Activated T-cell treated with anti-CD3 and anti-CD28 coated beads, Interleukin-2, amount 50 U/mL, for 72 hours (primary cell): ENCODE measurements at regions not wholly inside any gene's neighbourhood (a gene's known extent, or its start where the extent isn't known, plus 50 kb on each side); places are given as distances from the start of the nearest gene placed in this dataset.

Source experiments
- ATAC-seq, 2 donors: fragments of 150-1000 bp; cut with Tn5 transposase; replicated peaks in 1 of 2; 2 replicates each; pipeline ENCODE4 v1.10.0; 2021; ENCODE audit warnings: moderate library complexity in 2 of 2, mild to moderate bottlenecking in 1 of 2
- DNase-seq, 2 donors: peaks; one replicate each; pipeline ENCODE4 v3.0.0; 2021 to 2022; ENCODE audit warnings: mixed read lengths in 1 of 2
- H3K27ac Mint-ChIP-seq: one replicate; pipeline ENCODE4 v1.8.0; 2022; ENCODE audit warnings: mild to moderate bottlenecking, moderate library complexity, mixed read lengths
- H3K27me3 Mint-ChIP-seq: one replicate; pipeline ENCODE4 v1.8.0; 2022; ENCODE audit warnings: low read depth, mixed read lengths
- H3K36me3 Mint-ChIP-seq, 2 donors: one replicate each; pipeline ENCODE4 v1.8.0; 2022; ENCODE audit warnings: mixed read lengths in 2 of 2, mild to moderate bottlenecking in 1 of 2; ENCODE audit not compliant: insufficient read depth in 2 of 2
- H3K4me1 Mint-ChIP-seq: one replicate; pipeline ENCODE4 v1.8.0; 2022; ENCODE audit warnings: low read depth, mixed read lengths
- H3K4me3 Mint-ChIP-seq, 2 donors: one replicate each; pipeline ENCODE4 v1.8.0; 2022; ENCODE audit warnings: mild to moderate bottlenecking in 2 of 2, mixed read lengths in 2 of 2, moderate library complexity in 2 of 2
- H3K9me3 Mint-ChIP-seq, 2 donors: one replicate each; pipeline ENCODE4 v1.8.0; 2022; ENCODE audit warnings: mixed read lengths in 2 of 2

GRCh38 chr2:4475618-4476017 lies 772.2 kb downstream of the DCDC2C start:
- no peak overlapping the region for H3K27ac Mint-ChIP-seq
- H3K36me3 Mint-ChIP-seq: peaks cover 0 to 2% of the 10 kb centered on the region in 2 donors
- peaks cover 13 to 14% of the 10 kb centered on the region in 2 donors for H3K9me3 Mint-ChIP-seq
- no peaks in the 10 kb centered on the region for H3K27me3 Mint-ChIP-seq
- ATAC-seq: no peak
- DNase-seq: no peak
- H3K4me3 Mint-ChIP-seq: no peak overlapping the region
- no peaks in the 10 kb centered on the region for H3K4me1 Mint-ChIP-seq

- Mint-ChIP-seq H3K36me3 (peaks cover 0 to 3% of the 10 kb centered on the region in 2 donors), H3K9me3 (peaks cover 7 to 18% of the 10 kb centered on the region in 2 donors), H3K4me1 (no peaks in the 10 kb centered on the region), H3K27me3 (no peaks in the 10 kb centered on the region), H3K4me3 (no peak overlapping the region), H3K27ac (no peak overlapping the region)
- ATAC-seq (no peak), DNase-seq (no peak)
Measured at GRCh38 chr2:4483050-4483449, 779.7 kb downstream of the DCDC2C start.

- DNase-seq (no peak), ATAC-seq (no peak)
- H3K27me3 Mint-ChIP-seq: no peaks in the 10 kb centered on the region
- H3K4me3 Mint-ChIP-seq: no peak overlapping the region
- H3K36me3 Mint-ChIP-seq: peaks cover 0 to 2% of the 10 kb centered on the region in 2 donors
- H3K4me1 Mint-ChIP-seq: no peaks in the 10 kb centered on the region
- H3K9me3 Mint-ChIP-seq: peaks cover 6 to 21% of the 10 kb centered on the region in 2 donors
- no peak overlapping the region for H3K27ac Mint-ChIP-seq
Measured at GRCh38 chr2:4486971-4487370, 783.6 kb downstream of the DCDC2C start.

- Mint-ChIP-seq H3K4me1 (no peaks in the 10 kb centered on the region), H3K36me3 (no peaks in the 10 kb centered on the region), H3K9me3 (peaks cover 2 to 4% of the 10 kb centered on the region in 2 donors), H3K27me3 (no peaks in the 10 kb centered on the region), H3K4me3 (no peak overlapping the region), H3K27ac (no peak overlapping the region)
- ATAC-seq (no peak), DNase-seq (no peak)
Measured at GRCh38 chr2:4499316-4500030, 796.1 kb downstream of the DCDC2C start.

GRCh38 chr2:4501525-4501924 lies 798.1 kb downstream of the DCDC2C start:
- H3K4me3 Mint-ChIP-seq: no peak overlapping the region
- ATAC-seq (no peak), DNase-seq (no peak)
- H3K9me3 Mint-ChIP-seq: peaks cover 7% of the 10 kb centered on the region in 2 donors
- no peak overlapping the region for H3K27ac Mint-ChIP-seq
- no peaks in the 10 kb centered on the region for H3K36me3 Mint-ChIP-seq
- no peaks in the 10 kb centered on the region for H3K4me1 Mint-ChIP-seq
- no peaks in the 10 kb centered on the region for H3K27me3 Mint-ChIP-seq

- DNase-seq (no peak), ATAC-seq (no peak)
- Mint-ChIP-seq H3K4me3 (no peak overlapping the region), H3K27me3 (no peaks in the 10 kb centered on the region), H3K9me3 (peaks cover 7 to 9% of the 10 kb centered on the region in 2 donors), H3K27ac (no peak overlapping the region), H3K4me1 (no peaks in the 10 kb centered on the region), H3K36me3 (no peaks in the 10 kb centered on the region)
Measured at GRCh38 chr2:4502230-4502843, 799.0 kb downstream of the DCDC2C start.

- ATAC-seq (no peak), DNase-seq (no peak)
- no peak overlapping the region for H3K4me3 Mint-ChIP-seq
- H3K4me1 Mint-ChIP-seq: no peaks in the 10 kb centered on the region
- no peak overlapping the region for H3K27ac Mint-ChIP-seq
- peaks cover 12 to 13% of the 10 kb centered on the region in 2 donors for H3K9me3 Mint-ChIP-seq
- H3K27me3 Mint-ChIP-seq: no peaks in the 10 kb centered on the region
- H3K36me3 Mint-ChIP-seq: peaks cover 0 to under 1% of the 10 kb centered on the region in 2 donors
Measured at GRCh38 chr2:4507661-4508060, 804.3 kb downstream of the DCDC2C start.

- H3K4me3 Mint-ChIP-seq: no peak overlapping the region
- no peak overlapping the region for H3K27ac Mint-ChIP-seq
- H3K36me3 Mint-ChIP-seq: peaks cover 0 to 2% of the 10 kb centered on the region in 2 donors
- no peaks in the 10 kb centered on the region for H3K4me1 Mint-ChIP-seq
- H3K27me3 Mint-ChIP-seq: no peaks in the 10 kb centered on the region
- ATAC-seq (no peak), DNase-seq (no peak)
- H3K9me3 Mint-ChIP-seq: peaks cover 8 to 9% of the 10 kb centered on the region in 2 donors
Measured at GRCh38 chr2:4515871-4516761, 812.7 kb downstream of the DCDC2C start.

- no peak for ATAC-seq
- Mint-ChIP-seq H3K27me3 (no peaks in the 10 kb centered on the region), H3K4me1 (no peaks in the 10 kb centered on the region), H3K27ac (no peak overlapping the region), H3K4me3 (no peak overlapping the region), H3K36me3 (peaks cover 0 to 2% of the 10 kb centered on the region in 2 donors), H3K9me3 (peaks cover 2% of the 10 kb centered on the region in 2 donors)
- no peak for DNase-seq
Measured at GRCh38 chr2:4518596-4518995, 815.2 kb downstream of the DCDC2C start.

- DNase-seq (no peak), ATAC-seq (no peak)
- Mint-ChIP-seq H3K4me1 (no peaks in the 10 kb centered on the region), H3K4me3 (no peak overlapping the region), H3K27ac (no peak overlapping the region), H3K9me3 (peaks cover 2 to 5% of the 10 kb centered on the region in 2 donors), H3K36me3 (peaks cover 0 to 2% of the 10 kb centered on the region in 2 donors), H3K27me3 (no peaks in the 10 kb centered on the region)
Measured at GRCh38 chr2:4522498-4523421, 819.4 kb downstream of the DCDC2C start.

GRCh38 chr2:4527416-4527815 lies 824.0 kb downstream of the DCDC2C start:
- Mint-ChIP-seq H3K9me3 (peaks cover 5 to 6% of the 10 kb centered on the region in 2 donors), H3K36me3 (peaks cover 0 to 2% of the 10 kb centered on the region in 2 donors), H3K4me1 (no peaks in the 10 kb centered on the region), H3K4me3 (no peak overlapping the region), H3K27me3 (no peaks in the 10 kb centered on the region), H3K27ac (no peak overlapping the region)
- no peak for DNase-seq
- ATAC-seq: no peak

GRCh38 chr2:4528246-4528645 lies 824.9 kb downstream of the DCDC2C start:
- Mint-ChIP-seq H3K27me3 (no peaks in the 10 kb centered on the region), H3K27ac (no peak overlapping the region), H3K36me3 (peaks cover under 1 to 2% of the 10 kb centered on the region in 2 donors), H3K9me3 (peaks cover 5 to 8% of the 10 kb centered on the region in 2 donors), H3K4me3 (no peak overlapping the region), H3K4me1 (no peaks in the 10 kb centered on the region)
- ATAC-seq (no peak), DNase-seq (no peak)
